ENCODE measurements at regions not wholly inside any gene's neighbourhood (a gene's known extent, or its start where the extent isn't known, plus 50 kb on each side); places are given as distances from the start of the nearest gene placed in this dataset.

DNA sequence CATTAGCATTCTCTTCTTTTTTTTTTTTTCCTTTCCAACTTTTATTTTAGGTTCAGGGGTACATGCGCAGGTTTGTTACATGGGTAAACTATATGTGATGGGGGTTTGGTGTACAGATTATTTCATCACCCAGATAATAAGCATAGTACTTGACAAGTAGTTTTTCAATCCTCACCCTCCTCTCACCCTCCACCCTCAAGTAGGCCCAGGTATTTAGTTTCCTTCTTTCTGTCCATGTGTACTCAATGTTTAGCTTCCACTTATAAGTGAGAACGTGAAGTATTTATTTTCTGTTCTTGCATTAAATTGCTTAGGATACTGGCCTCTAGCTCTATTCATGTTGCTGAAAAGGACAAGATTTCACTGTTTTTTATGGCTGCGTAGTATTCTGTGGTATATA is 140.8 kb upstream of the PGRMC2 start:
- TF ChIP-seq CTCF (conservative IDR thresholded peaks at IDR 0.05), result no peak
- no peak for TF ChIP-seq EZH2 (IDR thresholded peaks at IDR 0.05; ENCODE audit: low read depth)
